HEK293T (cell line): ENCODE measurements at regions not wholly inside any gene's neighbourhood (a gene's known extent, or its start where the extent isn't known, plus 50 kb on each side); places are given as distances from the start of the nearest gene placed in this dataset.

ENCODE experiments used
- ARNT ChIP-seq: fragments of 450-650 bp; IDR thresholded peaks from 2 replicates; pipeline ENCODE4 v1.6.1; 2017; ENCODE audit warnings: mild to moderate bottlenecking
- BHLHE40 ChIP-seq: fragments of 450-650 bp; IDR thresholded peaks from 2 replicates; pipeline ENCODE4 v1.6.1; 2016; ENCODE audit warnings: mild to moderate bottlenecking, moderate library complexity, borderline replicate concordance
- FOXA1 ChIP-seq: fragments of 450-650 bp; IDR thresholded peaks from 2 replicates; pipeline ENCODE4 v1.6.1; 2016; ENCODE audit warnings: mild to moderate bottlenecking
- FOXM1 ChIP-seq: fragments of 450-650 bp; IDR thresholded peaks from 2 replicates; pipeline ENCODE4 v1.6.1; 2017; ENCODE audit warnings: mild to moderate bottlenecking, borderline replicate concordance
- PKNOX1 ChIP-seq: fragments of 450-650 bp; IDR thresholded peaks from 2 replicates; pipeline ENCODE4 v1.6.1; 2016
- SP1 ChIP-seq: fragments of 450-650 bp; IDR thresholded peaks from 2 replicates; pipeline ENCODE4 v1.6.1; 2017
- TARDBP ChIP-seq: fragments of 450-650 bp; IDR thresholded peaks from 2 replicates; pipeline ENCODE4 v1.6.1; 2016

- TF ChIP-seq PKNOX1 (no peak), TARDBP (no peak), FOXA1 (no peak), BHLHE40 (no peak), FOXM1 (no peak), ARNT (no peak), SP1 (no peak)
These were observed 97.3 kb upstream of the CPM start for GRCh38 chr12:69030321-69030720.
